HAP-1 (cell line): ENCODE measurements at regions not wholly inside any gene's neighbourhood (a gene's known extent, or its start where the extent isn't known, plus 50 kb on each side); places are given as distances from the start of the nearest gene placed in this dataset.

Experiments
- DNase-seq, 2 experiments: peaks; one replicate each; pipeline ENCODE4 v3.0.0-alpha.2; 2016 to 2020; ENCODE audit warnings: low spot score in 2 of 2
- H3K27me3 ChIP-seq: fragments of 250-450 bp; sonication (Bioruptor Pico); 2 replicates; pipeline ENCODE4 v1.5.1; 2020; ENCODE audit warnings: low read depth, mild to moderate bottlenecking, moderate library complexity
- H3K36me3 ChIP-seq: fragments of 250-450 bp; sonication (Bioruptor Pico); replicated peaks from 2 replicates; pipeline ENCODE4 v1.5.1; 2020; ENCODE audit warnings: mild to moderate bottlenecking
- H3K4me1 ChIP-seq: fragments of 250-450 bp; sonication (Bioruptor Pico); 2 replicates; pipeline ENCODE4 v1.5.1; 2020; ENCODE audit warnings: mild to moderate bottlenecking
- H3K4me3 ChIP-seq: fragments of 250-450 bp; sonication (Bioruptor Pico); 2 replicates; pipeline ENCODE4 v1.5.1; 2020; ENCODE audit warnings: mild to moderate bottlenecking, moderate library complexity
- H3K9me3 ChIP-seq: fragments of 250-450 bp; sonication (Bioruptor Pico); 2 replicates; pipeline ENCODE4 v1.5.1; 2020; ENCODE audit warnings: mild to moderate bottlenecking, moderate library complexity
- in situ Hi-C: fragments of 300-500 bp; cut with MboI; formaldehyde crosslinking; loops from 3 replicates; pipeline ENCODE4 v1.14.3; 2020; ENCODE audit warnings: low sequenced_read_pairs, inconsistent platforms, mixed read lengths

DNA sequence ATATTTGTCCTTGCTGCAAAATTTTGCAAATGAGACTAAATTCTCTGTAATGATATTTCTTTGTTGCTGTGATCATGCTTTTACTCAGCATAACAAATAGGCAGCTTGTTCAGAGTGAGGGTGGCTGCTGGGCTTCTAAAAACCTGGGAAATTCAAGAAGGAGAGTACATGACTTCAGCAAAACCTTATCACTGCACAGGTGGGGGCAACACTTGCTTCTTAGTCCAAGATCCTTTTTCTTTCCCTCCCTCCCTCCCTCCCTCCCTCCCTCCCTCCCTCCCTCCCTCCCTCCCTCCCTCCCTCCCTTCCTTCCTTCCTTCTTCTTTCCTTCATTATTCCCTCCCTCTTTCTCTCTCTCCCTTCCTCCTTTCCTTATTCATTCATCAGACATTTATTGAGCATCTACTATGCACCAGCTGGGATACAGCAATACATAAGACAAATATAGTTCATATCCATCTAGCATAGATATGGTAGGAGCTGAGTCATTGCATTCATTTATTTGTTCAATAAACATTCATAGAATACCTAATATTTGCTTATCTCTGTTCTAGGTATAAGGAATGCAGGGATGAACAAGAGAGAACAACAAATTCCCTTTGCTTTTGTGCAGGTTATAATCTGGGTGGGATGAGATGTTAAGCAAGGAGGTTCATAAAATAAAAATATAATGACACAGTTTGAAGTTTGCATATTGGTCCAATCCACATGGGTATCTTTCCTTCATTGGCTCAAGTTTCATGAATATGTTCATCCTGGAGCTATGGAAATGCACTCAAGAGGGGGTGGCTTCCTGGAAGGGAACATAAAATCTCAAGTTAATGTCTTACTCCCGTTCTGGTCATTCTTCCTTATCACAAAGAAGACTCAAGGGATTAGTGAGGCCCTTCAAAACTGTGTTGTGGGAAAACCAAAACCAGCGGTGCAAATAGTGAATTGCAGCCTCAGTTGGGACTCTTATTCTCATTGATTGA lies 210.7 kb downstream of the PDCD6IP start:
- DNase-seq: no peak
- Histone ChIP-seq H3K27me3 (no peaks in the 10 kb centered on the region), H3K4me1 (no peaks in the 10 kb centered on the region), H3K9me3 (no peaks in the 10 kb centered on the region), H3K4me3 (no peak overlapping the region), H3K36me3 (no peaks in the 10 kb centered on the region)
- in situ Hi-C loops: no loop called here

DNA sequence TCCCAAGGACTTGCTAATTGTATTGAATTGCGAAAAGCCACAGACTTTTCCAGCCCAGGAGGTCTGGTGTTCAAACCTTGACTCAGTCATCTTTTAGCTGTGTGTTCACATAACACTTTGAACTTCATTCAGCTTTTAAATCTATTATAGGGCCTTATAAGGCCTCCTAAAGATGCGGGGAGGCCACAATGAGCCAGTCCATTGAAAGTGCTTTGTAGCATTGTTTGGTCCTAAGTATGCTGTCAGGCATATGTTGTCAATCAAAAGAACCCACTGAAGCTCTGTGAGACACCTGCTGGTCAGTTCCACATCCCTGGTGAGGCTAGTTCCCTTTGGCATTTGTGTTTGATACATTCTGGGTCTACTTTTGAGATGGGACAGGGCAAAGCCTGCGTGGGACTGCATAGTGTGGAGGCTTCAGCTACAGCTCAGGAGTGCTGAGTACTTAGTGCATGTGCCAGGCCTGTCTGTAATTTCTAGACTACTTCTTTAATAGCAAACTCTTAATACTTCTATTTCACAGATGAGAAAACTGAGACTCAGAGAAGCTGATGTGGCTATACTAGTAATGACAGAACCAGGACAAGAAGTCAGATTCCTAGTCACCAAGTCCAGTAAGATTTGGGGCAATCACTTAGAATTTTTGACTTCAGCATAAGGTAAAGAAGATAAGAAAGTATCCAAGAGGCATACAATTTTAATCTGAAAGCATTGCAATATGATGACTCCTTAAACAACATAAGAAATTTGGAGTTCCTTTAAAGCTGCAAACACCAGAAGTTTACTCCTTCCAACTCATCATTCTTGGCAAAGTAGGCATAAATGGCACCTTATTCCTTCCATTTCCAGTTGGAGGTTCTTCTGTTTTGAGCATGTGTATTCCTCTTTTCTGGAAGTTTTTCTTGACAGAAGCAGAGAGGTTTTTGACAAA lies 213.0 kb downstream of the PDCD6IP start:
- in situ Hi-C loops: no loop called here
- Histone ChIP-seq H3K4me3 (no peak overlapping the region), H3K27me3 (no peaks in the 10 kb centered on the region), H3K36me3 (no peaks in the 10 kb centered on the region), H3K4me1 (no peaks in the 10 kb centered on the region), H3K9me3 (no peaks in the 10 kb centered on the region)
- DNase-seq: peak in 1 of 2 experiments; percentile 21

DNA sequence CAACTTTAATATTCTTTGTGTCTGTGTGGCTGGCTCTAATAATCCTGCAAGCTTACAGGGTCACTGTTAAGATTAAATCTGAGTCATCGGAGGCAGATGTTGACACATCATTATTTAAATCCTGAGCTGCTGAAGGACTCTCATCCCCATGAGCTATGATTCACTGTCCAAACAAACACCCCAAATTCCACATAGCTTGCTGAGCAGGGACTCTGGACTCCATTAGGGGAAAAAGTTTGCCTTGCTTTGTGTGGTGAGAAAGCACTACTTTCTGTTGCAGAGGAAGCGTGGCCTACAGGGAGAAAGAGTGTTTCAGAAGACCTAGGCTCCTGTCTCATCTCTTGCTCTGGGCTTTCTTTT lies 213.7 kb downstream of the PDCD6IP start:
- H3K4me3 ChIP-seq: no peak overlapping the region
- no peak for DNase-seq
- no peaks in the 10 kb centered on the region for H3K27me3 ChIP-seq
- no peaks in the 10 kb centered on the region for H3K4me1 ChIP-seq
- H3K9me3 ChIP-seq: no peaks in the 10 kb centered on the region
- H3K36me3 ChIP-seq: no peaks in the 10 kb centered on the region
- in situ Hi-C loops: no loop called here

DNA sequence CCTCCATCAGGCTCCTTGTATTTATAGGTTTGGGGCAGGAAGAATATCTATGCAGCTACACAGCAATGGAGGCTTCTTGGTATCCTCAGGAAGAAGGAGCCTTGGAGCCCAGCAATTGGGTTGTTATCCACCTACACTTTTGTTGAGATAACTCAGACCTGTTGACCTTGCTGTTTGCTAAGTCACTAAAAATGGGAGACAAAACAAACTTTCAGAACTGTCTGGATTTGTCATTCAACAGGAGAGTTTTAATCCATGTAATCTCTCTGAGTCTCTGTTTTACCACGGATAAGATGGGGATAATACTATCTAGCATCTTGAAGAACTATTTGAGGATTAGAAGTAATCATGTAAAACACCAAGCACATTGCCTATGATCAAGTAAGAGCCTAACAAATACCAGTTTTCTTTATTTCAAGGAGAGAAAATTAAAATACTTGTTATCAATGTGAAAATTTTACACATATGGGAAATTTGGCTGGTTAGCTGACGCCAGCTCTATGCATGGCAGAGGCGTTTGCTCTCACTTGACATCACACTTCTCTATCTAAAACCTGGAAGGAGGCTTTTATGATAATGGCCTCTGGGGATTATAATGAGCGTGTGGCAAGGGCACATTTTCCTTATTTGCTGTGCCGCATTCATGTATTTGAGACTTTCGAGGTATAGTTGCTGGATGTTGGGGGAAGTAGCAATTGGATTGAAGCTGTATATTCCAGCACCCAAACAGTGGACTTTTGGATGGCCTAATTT lies 215.6 kb downstream of the PDCD6IP start:
- no peaks in the 10 kb centered on the region for H3K27me3 ChIP-seq
- H3K4me3 ChIP-seq: no peak overlapping the region
- no peaks in the 10 kb centered on the region for H3K9me3 ChIP-seq
- no peaks in the 10 kb centered on the region for H3K36me3 ChIP-seq
- no peak for DNase-seq
- H3K4me1 ChIP-seq: no peaks in the 10 kb centered on the region
- in situ Hi-C loops: no loop called here

DNA sequence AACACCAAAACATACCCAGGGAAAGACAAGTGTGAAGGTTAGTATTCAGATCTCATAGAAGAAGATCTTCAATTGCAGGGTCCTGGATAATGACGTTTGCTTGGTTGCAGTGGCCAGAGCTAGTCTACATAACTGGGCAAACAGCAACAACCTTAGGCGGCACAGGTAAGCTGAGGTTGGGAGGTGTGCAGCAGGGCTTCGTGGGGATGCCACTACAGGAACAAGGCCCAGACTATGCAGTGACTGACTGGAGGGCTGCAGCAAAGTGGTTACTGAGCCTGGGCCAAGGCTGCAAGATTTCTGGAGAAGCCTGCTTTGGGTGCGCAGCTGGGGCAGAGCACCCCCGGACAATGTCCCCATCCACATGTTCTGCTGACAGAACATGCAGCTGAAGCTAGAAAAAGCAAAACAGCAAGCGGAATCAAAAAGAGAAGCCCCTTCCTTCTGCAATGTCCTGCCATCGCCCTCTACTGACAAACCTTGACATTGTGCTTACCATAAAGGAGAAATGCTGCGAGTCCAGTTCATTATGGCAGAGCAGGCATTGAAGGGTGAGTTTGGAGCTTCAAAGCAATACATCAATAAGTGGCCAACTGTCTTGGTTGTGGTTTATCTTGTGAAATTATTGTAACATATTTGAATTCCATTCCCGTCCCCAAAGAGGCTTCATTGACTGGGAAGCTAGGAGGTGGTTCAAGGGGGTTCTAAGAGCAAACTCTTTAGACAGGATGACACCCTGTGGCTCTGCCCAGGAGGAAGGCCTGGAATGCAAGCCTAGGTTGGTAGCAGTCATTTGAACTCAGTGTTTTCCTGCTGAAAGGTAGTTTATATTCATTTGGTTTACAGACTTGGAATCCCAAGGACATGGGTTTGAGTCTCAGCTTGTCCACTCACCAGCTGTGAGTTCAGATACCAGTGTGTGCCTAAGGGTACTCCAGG lies 217.0 kb downstream of the PDCD6IP start:
- H3K4me3 ChIP-seq: no peak overlapping the region
- peak in 1 of 2 experiments; percentile 26 for DNase-seq
- H3K36me3 ChIP-seq: no peaks in the 10 kb centered on the region
- in situ Hi-C loops: no loop called here
- H3K4me1 ChIP-seq: no peaks in the 10 kb centered on the region
- no peaks in the 10 kb centered on the region for H3K27me3 ChIP-seq
- H3K9me3 ChIP-seq: no peaks in the 10 kb centered on the region

DNA sequence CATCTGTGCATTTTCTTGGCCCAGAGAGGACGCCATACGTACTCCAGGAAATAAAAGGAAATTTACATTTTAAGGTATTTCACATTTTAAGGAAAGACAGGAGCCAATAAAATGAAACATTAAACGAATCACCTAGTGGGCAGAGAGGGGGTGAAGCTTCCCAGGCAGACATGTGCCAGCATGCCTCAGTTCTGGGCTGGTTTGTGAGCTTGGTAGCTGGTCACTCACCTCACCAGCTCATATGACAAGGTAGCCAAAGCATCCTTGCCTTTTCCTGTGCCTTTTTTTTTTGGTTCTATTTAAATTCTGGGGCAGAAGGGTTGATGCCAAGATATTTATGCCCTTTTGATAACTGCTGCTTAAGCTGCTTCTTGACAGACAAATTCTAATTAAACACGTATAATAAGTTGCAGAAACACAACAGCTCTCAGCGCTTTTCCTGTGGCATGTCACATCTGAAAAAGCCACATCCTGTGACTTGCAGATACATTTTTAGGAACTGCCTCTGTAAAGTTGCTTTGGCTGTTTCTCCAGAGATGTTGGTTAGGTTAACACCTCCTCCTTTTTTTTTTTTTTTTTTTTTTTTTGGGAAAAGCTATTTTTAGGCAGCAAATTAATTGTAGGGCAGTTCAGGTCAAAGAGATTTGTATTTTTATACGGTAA lies 218.6 kb downstream of the PDCD6IP start:
- Histone ChIP-seq H3K36me3 (no peaks in the 10 kb centered on the region), H3K4me1 (no peaks in the 10 kb centered on the region), H3K27me3 (no peaks in the 10 kb centered on the region), H3K4me3 (no peak overlapping the region), H3K9me3 (no peaks in the 10 kb centered on the region)
- no peak for DNase-seq
- in situ Hi-C loops: no loop called here

DNA sequence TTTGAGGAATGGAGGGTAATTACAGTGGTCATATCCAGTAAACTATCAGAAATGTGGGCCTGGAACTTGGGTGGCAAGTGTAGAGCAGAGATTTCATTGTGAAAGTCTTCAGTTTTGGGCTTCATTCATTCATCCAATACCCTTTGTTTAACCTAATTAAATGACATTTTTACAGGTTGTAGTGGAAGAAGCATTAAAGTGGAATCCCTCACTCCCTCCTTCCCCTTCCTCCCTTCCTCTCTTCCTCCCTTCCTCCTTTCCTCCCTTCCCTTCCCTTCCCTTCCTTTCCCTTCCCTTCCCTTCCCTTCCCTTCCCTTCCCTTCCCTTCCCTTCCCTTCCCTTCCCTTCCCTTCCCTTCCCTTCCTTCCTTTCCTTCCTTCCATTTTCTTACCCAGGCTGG lies 219.3 kb downstream of the PDCD6IP start:
- Histone ChIP-seq H3K36me3 (no peaks in the 10 kb centered on the region), H3K4me1 (no peaks in the 10 kb centered on the region), H3K27me3 (no peaks in the 10 kb centered on the region)

DNA sequence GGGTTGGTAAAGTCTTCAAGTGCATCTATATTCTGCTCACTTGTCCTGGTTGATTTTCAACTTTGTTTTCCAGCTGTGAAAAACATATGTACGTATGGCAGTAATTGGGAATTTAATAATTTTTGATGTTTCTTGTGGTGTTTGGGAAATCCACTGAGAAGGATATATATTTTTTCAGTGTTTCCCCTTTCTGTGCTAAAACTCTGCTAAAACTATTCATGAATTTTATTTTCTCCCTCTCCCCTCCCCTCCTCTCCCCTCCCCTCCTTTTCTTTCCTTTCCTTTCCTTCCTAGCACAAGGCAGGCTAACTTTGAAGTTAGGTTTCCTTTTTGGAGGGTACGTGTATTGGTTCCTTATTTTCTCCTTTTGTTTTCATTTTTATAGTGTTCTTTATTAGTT lies 220.7 kb downstream of the PDCD6IP start:
- no peaks in the 10 kb centered on the region for H3K36me3 ChIP-seq
- H3K4me1 ChIP-seq: no peaks in the 10 kb centered on the region
- no peaks in the 10 kb centered on the region for H3K9me3 ChIP-seq
- in situ Hi-C loops: no loop called here
- no peak overlapping the region for H3K4me3 ChIP-seq
- DNase-seq: no peak
- H3K27me3 ChIP-seq: no peaks in the 10 kb centered on the region

More for the DNA sequence above, 219.3 kb downstream of the PDCD6IP start:
- no peak overlapping the region for H3K4me3 ChIP-seq
- in situ Hi-C loops: no loop called here
- no peaks in the 10 kb centered on the region for H3K9me3 ChIP-seq
- no peak for DNase-seq

DNA sequence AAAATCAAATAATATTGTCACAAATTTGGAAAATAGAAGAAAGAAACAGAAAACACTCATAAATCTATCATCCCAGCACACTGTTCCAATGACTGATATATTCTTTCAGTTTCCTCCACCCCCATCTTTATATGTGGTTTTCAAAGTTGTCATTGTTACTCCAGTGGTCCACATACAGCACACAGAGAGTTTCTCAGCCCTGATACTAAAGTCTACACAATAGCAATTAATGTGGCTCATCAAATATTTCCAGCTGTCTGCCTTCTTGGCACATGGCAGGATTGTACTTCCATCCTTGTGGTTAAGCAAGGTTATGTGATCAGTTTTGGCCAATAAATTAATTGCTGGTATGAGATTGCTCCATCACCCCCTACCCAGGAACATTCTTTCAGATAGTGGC lies 221.7 kb downstream of the PDCD6IP start:
- Histone ChIP-seq H3K4me3 (no peak overlapping the region), H3K36me3 (no peaks in the 10 kb centered on the region), H3K27me3 (no peaks in the 10 kb centered on the region), H3K9me3 (no peaks in the 10 kb centered on the region), H3K4me1 (no peaks in the 10 kb centered on the region)
- in situ Hi-C loops: no loop called here
- no peak for DNase-seq

DNA sequence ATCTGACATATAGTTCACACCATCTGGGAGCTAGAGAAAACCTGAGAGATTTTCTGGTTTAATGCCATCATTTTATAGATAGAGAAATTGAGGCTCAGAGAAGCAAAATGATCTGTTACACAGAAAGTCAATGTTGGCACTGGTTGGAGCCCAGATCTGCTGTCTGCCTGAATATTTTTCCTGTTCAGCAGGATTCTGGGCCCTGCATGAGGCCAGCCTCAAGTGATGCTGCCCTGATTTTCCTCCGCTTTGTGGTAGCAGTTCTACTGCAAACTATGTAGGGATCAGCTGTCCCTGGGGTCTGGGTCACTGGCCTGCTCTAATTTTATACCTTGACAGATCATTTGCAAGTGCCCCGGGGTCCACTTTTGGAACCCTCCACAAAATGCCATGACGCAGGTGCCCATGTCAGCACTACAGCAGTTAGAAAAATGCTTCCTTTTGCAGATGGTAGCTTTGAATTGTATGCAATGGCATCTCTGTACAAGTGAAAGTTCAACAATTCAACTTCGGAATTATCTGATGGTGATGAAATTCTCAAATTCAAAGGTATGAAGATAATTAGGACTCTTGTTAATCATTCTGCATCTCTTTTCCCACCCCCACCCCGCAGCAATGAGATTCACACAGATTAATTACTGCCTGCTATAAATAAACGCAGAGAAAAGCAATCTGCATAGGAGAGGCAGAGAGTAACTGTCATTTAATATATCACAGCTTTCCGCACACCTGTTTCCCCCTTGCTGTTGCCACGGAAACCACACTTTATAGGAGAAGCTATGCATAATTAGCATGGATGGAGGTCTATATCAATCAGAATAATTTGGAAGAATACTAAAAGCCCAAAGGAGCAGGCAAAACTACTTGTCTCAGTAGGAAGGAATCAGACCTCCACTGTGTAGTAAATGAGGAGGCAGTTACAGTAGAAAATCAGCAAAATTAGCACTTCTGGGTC lies 222.6 kb downstream of the PDCD6IP start:
- no peaks in the 10 kb centered on the region for H3K9me3 ChIP-seq
- H3K4me1 ChIP-seq: no peaks in the 10 kb centered on the region
- DNase-seq: no peak
- H3K4me3 ChIP-seq: no peak overlapping the region
- H3K27me3 ChIP-seq: no peaks in the 10 kb centered on the region
- H3K36me3 ChIP-seq: no peaks in the 10 kb centered on the region
- in situ Hi-C loops: no loop called here

DNA sequence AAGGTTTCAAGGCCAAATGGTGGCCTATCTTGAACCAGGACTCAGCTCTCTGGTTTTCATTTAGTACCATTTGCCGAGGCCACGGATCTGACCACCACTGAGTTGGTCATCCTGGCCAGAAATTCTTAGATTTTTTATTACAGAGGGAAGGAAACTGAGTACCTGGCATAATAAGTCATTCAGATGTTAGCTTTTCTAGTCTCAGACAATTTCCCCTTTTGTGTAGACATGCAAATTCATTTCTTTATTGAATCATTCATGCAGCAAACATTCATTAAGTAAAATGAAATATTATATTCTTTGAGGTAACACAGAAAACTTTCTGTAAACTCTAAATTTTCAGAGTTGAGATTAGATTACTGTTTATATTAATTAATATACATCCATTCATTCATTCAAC lies 223.7 kb downstream of the PDCD6IP start:
- no peak for DNase-seq
- Histone ChIP-seq H3K9me3 (no peaks in the 10 kb centered on the region), H3K36me3 (no peaks in the 10 kb centered on the region), H3K4me1 (no peaks in the 10 kb centered on the region), H3K4me3 (no peak overlapping the region), H3K27me3 (no peaks in the 10 kb centered on the region)
- in situ Hi-C loops: no loop called here
